ENCODE measurements at regions not wholly inside any gene's neighbourhood (a gene's known extent, or its start where the extent isn't known, plus 50 kb on each side); places are given as distances from the start of the nearest gene placed in this dataset.

DNA sequence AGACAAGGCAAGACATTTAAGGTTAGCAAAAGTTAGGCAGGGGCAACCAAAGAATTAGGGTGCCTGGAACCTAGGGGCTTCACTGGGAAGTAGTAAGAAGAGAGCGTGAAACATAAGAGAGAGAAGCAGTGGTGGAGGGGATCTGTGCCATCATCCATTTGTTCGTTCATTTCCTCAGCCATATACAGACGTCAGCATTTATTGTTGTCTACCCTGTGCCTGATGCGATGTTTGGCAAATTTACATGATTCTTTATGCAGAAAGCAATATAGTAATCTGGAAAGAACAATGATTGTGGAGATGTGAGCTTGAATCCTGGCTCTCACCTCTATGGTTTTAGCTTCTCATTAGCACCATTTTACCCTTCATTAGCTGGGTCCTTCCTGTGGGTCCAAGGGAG, 477.5 kb upstream of the MPDZ start:
- DNase-seq (ENCODE audit: low read depth in 2 of 2): no peak

DNA sequence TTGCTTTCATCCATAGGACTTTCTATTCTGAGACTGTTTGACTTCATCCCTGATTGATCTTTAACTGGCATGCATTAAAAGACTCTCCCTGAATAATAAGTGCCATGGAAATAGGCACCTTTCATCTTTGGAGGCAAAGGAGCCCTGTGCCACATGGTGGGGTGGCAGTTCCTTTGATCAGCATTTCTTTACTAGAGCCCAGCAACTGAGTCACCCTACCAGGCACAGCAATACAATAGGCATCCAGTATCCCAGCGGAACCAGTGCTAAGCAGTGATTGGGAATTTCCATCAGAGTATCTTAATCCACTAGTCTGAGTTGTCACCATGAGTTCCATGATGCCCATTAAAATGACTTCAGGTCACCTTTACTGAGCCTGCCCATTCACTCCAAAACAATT, 476.1 kb upstream of the MPDZ start:
- DNase-seq (ENCODE audit: low read depth in 2 of 2): no peak

DNA sequence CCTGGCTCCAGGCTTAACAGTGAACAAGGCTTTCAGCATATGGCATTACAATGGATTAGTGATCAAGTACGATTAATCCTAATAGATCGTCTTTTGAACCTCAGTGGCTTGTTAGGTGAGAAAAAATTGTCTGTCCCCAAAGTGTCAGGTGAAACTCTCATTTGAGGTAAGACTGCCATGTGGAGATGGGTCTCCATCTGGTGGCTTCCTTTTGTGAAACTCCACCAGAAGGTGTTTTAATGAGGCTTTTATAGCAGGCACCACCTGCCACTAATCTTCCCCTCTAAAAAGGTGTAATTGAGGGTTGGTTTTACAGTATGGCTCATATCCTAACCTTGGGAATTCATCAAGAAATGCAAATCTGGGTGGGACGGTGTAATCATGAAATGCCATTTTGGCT, 471.1 kb upstream of the MPDZ start:
- DNase-seq (ENCODE audit: low read depth in 2 of 2): no peak

DNA sequence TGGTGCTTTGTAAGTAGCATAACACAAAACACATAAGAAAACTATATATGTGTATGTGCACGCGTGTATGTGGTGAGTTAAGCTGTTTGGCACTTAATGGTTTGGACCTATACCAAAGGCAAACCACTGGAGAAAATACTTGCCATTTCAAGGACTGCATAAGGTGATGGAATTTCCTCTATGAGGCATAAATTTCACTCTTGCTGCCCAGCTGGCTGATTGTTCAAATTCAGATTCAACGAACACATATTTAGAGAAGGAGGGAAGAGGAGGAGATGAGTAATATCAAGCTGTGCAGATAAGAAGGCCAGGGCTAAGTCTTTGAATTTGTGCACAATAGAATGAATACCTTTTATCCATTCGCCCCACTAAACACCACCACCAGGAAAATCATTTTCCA, 470.6 kb upstream of the MPDZ start:
- no peak for DNase-seq (ENCODE audit: low read depth in 2 of 2)

DNA sequence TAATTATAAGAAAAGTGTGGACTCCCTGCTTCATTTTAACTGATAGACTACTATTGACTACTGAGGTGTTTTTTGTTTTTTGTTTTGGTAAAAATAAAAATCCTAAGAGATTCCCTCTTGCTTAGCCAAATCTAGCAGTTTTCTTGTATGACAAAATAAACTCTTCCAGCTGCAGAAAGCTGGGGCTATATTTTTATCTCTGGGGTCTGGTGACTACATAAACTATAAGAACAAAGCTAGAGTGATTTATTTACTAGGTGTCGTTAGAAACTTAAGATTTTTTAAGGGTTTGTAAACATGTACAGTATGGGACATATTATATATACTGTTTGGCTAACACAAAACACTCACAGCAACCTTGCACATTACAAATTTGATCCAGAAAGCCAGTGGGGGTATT, 467.4 kb upstream of the MPDZ start:
- DNase-seq (ENCODE audit: low read depth in 2 of 2): no peak

DNA sequence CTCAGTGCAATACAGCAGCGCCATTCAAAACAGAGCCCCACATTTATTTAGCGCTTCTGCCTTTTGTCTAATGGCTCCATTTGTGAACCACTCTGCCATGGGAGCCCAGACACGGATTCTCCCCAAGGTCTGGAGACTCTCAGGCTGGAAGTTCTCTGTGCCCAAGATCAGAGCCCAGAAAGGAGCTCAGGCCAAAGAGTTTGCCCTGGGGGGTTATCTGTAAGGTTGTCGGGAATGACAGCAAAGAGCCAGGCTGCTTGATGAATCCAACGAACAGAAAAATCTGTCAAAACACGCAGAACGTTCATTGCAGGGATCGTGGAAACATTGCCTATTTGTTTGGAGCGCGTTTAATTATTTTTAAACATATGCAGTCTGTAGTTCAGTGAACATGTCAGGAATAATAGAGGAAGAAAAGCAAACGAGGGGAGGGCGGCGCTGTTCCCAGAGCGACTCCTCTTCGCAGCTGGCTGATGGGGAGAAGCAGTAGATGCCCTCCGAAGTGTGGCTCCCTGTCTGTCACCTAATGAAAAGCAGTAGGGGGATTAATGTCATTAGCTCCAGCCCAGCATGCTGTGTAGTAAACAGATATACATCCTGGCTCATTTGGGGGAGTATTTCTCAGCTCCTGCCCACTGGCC, 464.9 kb upstream of the MPDZ start:
- no peak for DNase-seq (ENCODE audit: low read depth in 2 of 2)

DNA sequence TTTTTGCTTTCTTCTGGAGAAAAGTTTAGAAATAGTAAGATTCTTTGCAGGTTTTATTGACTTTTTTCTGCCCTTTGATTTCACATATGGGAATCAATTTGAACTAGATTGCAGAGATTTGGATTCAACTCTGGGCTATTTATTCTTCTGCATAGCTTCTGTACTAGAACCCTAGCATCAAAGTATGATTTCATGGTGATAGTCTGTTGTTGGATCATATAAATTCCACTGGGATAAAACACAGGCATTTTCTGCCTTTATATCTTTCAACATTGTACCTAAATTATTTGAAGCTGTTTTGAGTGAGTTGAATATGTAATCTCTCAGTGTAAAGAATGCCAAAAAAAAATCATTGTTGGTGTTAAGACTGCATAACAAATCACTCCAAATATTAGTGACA, 458.4 kb upstream of the MPDZ start:
- no peak for DNase-seq (ENCODE audit: low read depth in 2 of 2)

DNA sequence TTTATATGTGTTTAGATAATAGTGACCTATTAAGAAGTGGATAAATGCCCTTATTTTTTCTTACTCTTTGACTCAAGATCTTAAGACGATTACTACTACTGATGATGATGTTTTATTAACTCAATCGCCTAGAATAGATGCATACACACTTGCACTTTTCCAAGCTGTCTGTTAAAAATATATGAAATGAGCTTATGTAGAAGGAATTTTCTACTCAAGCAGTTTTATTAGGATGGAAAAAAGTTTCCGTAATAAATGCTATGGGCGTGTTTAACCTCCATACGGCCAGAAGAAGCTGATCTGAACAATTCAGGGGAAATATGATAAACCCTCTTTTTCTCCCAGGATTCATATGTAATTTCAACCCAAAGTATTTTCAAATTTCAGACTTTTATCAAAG, 455.7 kb upstream of the MPDZ start:
- no peak for DNase-seq (ENCODE audit: low read depth in 2 of 2)

DNA sequence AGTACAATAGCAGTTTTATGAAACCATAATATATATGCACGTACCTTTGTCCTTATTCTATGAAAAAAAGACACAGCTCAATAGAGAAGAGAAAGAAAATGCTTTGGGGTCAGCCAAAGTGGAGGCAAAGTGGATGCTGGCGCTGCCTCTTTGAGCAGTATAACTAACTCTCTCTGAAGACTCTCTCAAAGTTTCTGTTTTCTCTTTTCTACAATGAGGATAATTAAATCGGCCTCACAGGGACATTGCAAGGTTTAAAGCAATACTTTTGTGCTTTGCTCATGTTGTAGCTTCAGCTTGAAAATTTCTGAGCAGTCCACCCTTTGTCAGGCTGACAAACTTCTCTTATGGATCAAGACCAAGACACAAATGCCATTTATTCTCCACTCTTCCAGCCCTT, 455.1 kb upstream of the MPDZ start:
- DNase-seq (ENCODE audit: low read depth in 2 of 2): no peak

DNA sequence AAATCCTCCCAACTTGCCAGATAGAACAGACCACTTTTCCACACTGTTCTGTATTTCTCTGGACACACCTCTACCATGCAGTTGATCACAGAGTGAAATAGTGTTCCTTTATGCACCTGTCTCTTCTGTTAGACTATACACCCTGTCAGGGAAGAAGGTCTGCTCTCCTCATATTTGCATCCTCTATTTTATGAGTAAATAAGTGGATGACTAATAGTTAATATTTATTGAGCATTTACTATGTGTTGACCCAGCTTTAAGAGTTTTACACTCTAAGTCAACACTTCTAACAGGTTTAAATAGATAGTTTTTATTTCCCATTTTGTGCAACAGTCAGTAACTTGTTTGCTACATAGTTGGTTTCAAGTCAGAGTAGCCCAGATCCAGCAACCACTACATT, 452.8 kb upstream of the MPDZ start:
- DNase-seq (ENCODE audit: low read depth in 2 of 2): no peak

DNA sequence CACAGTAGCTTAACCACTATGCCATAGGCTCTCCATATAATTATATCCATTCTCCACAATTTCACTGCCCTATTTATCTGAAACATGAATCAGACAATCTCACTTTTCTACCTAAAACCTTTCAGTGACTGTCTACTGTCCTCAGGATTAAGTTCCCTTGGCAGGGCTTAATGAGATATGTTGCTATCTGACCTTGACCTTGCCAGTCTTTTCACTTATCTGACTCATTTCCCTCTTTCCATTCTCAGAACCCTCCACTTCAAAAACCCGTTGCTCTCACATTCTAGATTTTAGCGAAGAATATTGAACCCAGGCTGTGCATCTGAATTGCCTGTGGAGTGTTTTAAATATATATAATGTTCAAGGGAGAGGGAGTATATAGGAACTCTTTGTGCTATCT, 452.1 kb upstream of the MPDZ start:
- no peak for DNase-seq (ENCODE audit: low read depth in 2 of 2)

DNA sequence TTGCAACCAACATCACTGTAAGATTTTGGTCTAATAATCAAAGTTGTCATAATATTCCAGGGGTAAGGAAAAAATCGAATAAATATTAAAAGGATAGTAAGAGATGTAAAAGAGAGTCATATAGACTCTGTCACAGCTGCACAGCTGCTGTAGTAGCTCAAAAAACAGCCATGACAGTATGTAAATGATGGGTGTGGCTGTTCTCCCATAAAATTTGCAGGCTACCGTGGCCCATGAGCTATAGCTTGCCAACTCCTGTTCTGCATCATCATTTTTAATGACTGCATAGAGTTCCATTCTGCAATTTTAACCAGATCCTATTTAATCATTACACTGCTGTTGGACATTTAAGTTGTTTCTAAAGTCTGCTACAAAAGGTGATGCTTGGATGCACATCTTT, 450.5 kb upstream of the MPDZ start:
- DNase-seq (ENCODE audit: low read depth in 2 of 2): no peak

DNA sequence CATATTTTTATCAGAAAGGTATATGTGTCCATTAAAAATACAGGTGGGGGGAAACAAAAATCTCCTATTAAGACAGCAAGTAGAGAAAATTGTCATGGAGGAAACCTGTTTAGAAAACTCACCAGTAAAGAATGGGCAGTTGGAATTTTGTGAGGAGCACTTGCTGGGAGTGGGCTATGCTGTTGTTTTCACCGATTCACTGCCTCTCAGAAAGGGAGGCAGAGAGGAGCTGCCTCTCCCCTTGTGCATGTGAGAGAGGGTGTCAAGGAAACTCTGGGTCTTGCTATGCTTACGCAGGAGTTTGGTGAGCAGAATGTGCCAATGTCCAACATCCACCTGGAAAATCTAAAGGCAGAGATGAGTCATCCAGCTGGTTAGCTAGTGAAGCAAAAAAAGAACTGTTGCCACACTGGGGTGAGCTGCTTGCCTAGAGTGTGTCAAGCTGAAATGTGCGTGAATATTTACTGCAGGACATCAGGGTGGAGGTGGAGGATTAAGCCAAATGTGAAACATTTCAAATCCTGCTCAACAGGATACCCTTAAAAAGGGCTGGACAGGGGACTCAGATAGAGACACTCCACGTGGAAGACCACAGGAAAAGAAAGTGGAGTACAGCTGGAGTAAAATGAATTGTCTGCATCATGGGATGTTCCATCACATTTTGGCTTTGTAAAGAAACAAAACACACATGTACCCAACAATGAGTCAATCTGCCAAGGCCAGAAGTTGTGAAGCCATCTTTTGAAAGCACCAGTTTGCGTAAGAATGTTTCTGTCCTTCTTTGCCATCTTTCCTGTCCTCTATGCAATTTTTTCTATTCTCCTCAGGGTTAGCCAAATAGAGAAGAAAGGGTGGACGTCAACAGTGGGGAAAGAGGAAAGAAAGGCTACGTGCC, 449.7 kb upstream of the MPDZ start:
- no peak for DNase-seq (ENCODE audit: low read depth in 2 of 2)

DNA sequence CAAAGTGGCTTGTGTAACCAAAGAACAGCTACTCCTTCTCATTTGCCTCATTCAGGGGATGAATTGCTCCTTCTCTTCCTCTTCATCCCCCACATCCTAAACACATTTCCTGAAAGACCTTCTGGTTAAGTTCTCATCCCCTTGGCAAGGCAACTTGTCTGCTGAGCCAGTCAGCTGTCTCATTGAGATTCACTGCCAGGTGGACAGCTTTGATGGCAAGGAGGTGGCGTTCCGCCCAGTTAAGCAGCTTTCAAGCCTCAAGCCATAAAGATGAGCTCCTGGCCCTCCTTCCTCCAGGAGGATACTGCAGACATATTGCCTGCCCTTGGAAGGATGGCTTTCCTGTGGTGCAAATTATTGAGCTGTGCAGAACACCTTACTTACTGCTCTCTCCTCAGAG, 448.6 kb upstream of the MPDZ start:
- no peak for DNase-seq (ENCODE audit: low read depth in 2 of 2)

DNA sequence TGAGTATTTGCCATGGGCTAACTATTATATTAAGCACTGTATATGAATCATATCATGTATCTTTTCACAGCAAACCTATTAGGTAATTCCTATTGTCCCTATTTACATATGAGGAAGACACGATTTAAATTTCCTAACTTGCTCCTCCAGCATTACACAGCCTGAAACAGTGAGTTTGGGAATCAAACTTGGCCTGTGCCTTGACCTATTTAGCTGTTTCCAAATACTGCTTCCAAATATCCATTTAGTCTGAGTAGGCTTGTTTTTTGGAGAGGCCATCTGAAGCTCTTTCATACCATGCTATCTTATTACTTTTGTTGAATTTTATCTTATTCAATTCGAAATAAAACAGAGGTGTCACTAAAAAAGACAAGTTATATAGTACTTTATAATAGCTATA, 447.3 kb upstream of the MPDZ start:
- no peak for DNase-seq (ENCODE audit: low read depth in 2 of 2)

DNA sequence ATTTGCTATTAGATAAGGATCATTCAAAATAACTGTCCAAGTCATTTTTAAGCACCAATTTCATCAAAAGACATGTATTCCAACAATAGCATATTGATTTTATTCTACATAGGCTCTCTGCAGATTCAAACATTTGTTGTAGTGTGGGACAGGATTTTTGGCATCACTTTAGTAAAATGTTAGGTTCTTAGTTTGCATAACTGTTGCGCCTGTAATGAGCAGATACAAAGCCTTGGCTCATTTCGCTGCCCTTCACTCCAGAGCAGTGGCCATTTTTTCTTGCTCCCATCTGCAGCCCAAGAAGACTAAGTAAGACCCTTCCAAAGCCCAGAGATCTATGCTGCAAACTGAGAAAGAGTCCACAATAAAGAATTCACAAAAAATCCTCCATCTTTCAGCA, 446.0 kb upstream of the MPDZ start:
- no peak for DNase-seq (ENCODE audit: low read depth in 2 of 2)

DNA sequence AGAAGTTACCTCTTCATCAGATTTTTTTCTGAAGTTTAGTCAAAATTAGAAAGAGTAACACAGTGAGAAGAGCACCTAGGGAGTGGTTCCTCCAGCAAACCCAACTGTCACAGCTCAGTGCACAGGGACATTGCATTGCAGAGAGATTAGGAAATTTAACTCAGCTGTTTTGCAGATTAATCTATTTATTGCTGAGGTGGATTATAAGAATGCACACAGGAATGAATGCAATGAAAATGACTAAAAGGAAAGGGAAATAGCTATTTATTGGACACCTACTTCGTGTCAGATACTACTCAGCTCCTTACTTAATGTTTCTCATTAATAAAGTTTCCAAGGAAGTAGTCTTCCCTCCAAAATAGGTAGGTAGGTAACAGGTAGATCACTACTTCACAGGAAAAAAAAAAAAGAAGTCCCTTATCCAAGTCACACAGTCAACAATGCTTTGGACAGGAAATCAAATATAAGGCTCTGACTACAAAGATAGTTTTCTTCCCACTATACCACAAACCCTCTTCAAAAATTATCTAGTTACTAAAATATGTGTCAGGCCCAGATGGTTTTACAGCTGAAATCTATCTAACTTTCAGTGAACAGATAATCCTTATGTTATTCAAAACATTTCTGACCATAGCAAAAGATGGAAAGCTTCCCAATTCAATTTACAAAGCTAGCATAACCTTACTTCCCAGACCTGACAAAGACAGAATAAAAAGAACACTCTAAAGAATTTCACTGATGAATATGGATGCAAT, 442.2 kb upstream of the MPDZ start:
- DNase-seq (ENCODE audit: low read depth in 2 of 2): no peak

DNA sequence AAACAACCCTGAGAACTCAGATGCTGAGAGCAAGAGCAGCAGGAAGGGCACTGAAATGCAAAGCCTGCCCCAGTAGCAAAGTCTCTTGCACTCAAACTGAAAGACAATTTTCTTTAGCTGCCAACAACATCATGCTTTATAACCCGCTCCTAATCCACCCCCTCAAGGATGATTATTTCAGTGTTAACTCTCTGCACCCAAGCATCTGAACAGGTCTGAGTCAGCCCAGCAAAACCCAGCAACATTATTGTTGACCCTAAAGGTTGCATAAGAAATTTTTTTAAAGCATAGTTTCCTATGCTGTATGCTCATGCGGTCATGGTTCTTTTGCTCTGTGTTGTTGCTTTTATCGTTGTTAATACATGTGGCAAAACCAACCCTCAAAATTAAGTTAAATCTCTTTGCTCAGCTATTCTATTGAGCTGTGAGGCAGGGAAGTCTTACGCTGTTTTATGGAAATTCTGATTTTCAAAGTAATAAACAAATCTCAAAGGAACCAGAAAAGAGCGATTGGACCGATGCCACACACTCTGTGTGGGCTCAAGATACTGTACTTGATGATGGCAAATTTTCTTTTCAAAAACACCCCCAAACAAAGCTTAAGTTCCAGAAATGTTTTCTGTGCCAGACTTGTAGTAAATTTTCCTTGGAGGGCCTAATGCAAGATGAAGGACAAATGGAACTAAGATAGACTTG, 440.6 kb upstream of the MPDZ start:
- DNase-seq (ENCODE audit: low read depth in 2 of 2): no peak

DNA sequence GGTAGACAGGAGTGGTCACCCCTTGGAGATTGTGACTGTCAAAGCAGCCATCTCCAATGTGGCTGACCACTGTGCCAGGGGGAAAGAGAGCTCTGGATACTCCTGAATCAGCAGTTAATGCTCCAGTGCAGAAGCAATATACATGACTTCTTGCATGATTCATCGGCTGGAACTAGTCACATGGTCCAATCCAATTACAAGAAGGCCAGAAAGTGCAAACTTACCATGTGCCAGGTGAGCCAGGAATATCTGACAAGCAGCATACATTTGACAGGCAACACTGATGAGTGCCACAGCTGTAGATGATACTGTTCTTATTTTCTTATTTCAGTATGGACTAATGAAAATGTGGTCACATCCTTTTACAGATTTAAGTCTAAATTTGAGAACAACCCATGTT, 440.0 kb upstream of the MPDZ start:
- DNase-seq (ENCODE audit: low read depth in 2 of 2): no peak

DNA sequence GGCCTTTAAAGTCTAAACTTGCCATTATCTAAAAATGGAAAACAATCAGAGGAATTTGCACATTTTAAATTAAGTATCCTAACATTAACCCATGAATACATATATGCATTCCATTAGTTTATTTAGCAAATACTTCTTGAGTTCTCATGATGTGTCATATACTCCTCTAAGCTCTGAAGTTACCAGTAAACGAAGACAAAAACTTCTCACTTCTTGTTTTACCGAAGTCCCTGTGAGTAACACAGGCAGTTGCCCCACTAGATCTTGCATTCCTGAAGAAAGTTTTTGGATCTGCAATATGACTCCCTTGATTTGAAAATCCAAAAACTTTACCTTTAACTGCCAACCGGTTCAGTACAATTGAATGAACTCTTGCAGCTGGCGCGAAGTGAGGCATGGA, 439.0 kb upstream of the MPDZ start:
- no peak for DNase-seq (ENCODE audit: low read depth in 2 of 2)

DNA sequence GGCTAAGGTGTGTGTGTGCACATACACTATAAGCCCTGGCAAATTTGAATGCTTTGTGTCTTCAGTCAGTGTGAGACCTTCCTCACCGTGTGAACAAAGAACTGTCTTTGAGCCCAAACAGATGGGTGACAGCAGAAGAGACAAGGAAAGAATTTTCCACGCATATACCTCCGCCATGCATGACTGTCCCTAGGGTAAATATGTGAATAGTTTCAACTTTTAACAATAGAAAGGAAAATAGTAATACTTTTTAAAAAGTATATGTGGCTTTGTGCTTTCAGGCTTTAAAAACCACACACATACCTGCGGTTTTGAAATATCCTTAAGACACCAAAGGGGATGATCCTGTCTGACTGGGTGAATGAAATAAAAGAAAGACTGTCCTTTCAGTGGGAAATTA, 438.6 kb upstream of the MPDZ start:
- DNase-seq (ENCODE audit: low read depth in 2 of 2): no peak

DNA sequence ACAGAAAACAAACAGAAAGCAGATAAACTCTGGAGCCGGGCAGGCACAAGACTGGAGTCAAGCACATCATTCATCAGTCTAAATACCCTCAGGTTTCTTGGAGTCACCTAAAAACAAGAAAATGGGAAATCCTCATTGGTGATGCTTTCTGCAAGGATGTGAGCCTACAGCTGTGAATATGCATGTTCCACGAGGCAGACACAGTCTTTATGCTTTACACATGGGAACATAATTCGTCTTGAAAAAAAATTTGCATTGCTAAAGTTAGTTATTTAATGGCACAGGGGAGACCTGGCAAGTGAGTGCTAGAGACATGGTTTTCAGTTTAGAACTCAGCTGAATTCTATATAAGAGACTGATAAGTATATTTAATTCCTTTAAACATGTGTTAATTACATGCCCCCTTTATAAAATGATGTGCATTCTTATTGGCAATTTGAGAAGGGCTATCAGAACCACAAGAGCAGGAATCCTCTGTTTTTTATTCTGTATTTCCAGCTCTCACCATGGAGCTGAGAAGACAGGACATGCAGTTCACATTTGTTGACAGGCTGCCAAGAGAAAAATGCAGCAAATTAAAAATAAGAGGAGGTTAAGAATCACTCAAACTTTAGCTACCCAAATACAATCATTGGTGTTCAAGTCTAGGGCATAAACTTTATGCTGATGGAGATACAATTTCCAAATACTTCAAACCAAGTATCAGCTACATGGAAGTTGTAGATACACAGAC, 438.0 kb upstream of the MPDZ start:
- no peak for DNase-seq (ENCODE audit: low read depth in 2 of 2)

Data from stimulated activated CD4-positive, alpha-beta T cell treated with anti-CD3 and anti-CD28 coated beads, Interleukin-4, amount 100 ng/mL, for 48 hours (primary cell).